HL-60 (cell line): ENCODE measurements at regions not wholly inside any gene's neighbourhood (a gene's known extent, or its start where the extent isn't known, plus 50 kb on each side); places are given as distances from the start of the nearest gene placed in this dataset.

Source experiments
- DNase-seq, 2 experiments: peaks; one replicate each; pipeline ENCODE4 v3.0.0-alpha.2; 2010 to 2020; ENCODE audit warnings: low read depth in 1 of 2, low spot score in 1 of 2
- H3K27ac ChIP-seq: fragments of 250-450 bp; sonication (Bioruptor Pico); replicated peaks from 2 replicates; pipeline ENCODE4 v1.5.1; 2020; ENCODE audit warnings: mild to moderate bottlenecking, moderate library complexity
- H3K27me3 ChIP-seq: fragments of 250-450 bp; sonication (Bioruptor Pico); 2 replicates; pipeline ENCODE4 v1.5.1; 2021; ENCODE audit warnings: mild to moderate bottlenecking, moderate library complexity; ENCODE audit not compliant: insufficient read depth, poor library complexity, severe bottlenecking
- H3K4me3 ChIP-seq: replicated peaks from 2 replicates; pipeline ENCODE4 v1.5.1; 2011; ENCODE audit warnings: mild to moderate bottlenecking, control low read depth, low read length; ENCODE audit not compliant: insufficient read depth
- GABPA ChIP-seq: IDR thresholded peaks from 2 replicates; pipeline ENCODE4 v1.6.1; 2012; ENCODE audit warnings: low read depth
- POLR2AphosphoS5 ChIP-seq: IDR thresholded peaks from 2 replicates; pipeline ENCODE4 v1.6.1; 2012; ENCODE audit warnings: low read depth
- SPI1 ChIP-seq: IDR thresholded peaks from 2 replicates; pipeline ENCODE4 v1.6.1; 2012; ENCODE audit warnings: low read depth, mild to moderate bottlenecking, borderline replicate concordance
- TF ChIP-seq, protein P1 (sequence below): IDR thresholded peaks from 2 replicates; pipeline ENCODE4 v1.6.1; 2012; ENCODE audit warnings: low read depth; ENCODE audit not compliant: insufficient replicate concordance
- TF ChIP-seq, protein P2 (sequence below): IDR thresholded peaks from one replicate; pipeline ENCODE4 v1.5.1; 2011; ENCODE audit warnings: low read length, control low read depth, inconsistent platforms; ENCODE audit not compliant: insufficient read depth

DNA sequence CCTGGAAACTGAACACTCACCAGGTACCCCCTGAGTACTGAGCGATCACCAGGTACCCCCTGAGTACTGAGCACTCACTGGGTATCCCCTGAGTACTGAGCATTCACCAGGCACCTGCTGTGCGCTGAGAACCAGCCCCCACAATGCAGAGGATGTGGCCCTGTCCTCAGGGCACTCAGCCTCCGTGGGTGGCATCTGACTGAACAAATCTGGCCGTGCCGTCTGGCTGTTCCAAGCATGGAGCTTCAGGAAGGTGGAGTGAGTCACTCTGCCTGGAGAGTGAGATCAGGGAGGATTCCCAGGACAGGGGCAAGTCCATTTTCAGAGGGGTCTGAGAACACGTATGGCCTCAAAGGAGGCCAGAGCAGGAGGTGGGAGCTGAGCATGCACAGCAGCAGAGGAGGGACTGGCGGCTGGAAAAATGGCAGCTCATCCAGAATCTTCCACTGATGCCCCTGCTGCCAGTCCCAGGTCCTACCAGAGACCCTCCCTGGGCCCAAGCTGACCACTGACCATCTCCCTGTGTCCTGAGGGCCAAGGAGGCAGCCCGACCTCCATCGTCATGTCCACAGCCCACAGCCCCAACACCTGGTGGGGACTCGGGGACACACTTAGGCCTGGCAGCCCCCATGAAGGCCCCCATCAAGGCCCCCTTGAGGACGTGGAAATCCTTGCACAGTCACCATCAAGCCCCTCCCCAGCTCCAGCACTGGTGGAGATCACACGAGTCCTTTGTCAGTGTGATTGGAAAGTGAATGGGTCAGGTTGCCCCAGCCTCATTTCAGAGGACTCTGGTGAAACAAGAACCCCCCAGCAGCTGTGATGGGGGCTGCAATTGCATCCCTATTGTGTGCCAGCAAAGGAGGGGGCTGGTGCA lies 94.1 kb downstream of the HMX1 start:
- TF ChIP-seq SPI1 (no peak), GABPA (no peak), POLR2AphosphoS5 (no peak)
- TF ChIP-seq, protein P1, sequence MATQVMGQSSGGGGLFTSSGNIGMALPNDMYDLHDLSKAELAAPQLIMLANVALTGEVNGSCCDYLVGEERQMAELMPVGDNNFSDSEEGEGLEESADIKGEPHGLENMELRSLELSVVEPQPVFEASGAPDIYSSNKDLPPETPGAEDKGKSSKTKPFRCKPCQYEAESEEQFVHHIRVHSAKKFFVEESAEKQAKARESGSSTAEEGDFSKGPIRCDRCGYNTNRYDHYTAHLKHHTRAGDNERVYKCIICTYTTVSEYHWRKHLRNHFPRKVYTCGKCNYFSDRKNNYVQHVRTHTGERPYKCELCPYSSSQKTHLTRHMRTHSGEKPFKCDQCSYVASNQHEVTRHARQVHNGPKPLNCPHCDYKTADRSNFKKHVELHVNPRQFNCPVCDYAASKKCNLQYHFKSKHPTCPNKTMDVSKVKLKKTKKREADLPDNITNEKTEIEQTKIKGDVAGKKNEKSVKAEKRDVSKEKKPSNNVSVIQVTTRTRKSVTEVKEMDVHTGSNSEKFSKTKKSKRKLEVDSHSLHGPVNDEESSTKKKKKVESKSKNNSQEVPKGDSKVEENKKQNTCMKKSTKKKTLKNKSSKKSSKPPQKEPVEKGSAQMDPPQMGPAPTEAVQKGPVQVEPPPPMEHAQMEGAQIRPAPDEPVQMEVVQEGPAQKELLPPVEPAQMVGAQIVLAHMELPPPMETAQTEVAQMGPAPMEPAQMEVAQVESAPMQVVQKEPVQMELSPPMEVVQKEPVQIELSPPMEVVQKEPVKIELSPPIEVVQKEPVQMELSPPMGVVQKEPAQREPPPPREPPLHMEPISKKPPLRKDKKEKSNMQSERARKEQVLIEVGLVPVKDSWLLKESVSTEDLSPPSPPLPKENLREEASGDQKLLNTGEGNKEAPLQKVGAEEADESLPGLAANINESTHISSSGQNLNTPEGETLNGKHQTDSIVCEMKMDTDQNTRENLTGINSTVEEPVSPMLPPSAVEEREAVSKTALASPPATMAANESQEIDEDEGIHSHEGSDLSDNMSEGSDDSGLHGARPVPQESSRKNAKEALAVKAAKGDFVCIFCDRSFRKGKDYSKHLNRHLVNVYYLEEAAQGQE: no peak
- TF ChIP-seq, protein P2, sequence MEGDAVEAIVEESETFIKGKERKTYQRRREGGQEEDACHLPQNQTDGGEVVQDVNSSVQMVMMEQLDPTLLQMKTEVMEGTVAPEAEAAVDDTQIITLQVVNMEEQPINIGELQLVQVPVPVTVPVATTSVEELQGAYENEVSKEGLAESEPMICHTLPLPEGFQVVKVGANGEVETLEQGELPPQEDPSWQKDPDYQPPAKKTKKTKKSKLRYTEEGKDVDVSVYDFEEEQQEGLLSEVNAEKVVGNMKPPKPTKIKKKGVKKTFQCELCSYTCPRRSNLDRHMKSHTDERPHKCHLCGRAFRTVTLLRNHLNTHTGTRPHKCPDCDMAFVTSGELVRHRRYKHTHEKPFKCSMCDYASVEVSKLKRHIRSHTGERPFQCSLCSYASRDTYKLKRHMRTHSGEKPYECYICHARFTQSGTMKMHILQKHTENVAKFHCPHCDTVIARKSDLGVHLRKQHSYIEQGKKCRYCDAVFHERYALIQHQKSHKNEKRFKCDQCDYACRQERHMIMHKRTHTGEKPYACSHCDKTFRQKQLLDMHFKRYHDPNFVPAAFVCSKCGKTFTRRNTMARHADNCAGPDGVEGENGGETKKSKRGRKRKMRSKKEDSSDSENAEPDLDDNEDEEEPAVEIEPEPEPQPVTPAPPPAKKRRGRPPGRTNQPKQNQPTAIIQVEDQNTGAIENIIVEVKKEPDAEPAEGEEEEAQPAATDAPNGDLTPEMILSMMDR: no peak

DNA sequence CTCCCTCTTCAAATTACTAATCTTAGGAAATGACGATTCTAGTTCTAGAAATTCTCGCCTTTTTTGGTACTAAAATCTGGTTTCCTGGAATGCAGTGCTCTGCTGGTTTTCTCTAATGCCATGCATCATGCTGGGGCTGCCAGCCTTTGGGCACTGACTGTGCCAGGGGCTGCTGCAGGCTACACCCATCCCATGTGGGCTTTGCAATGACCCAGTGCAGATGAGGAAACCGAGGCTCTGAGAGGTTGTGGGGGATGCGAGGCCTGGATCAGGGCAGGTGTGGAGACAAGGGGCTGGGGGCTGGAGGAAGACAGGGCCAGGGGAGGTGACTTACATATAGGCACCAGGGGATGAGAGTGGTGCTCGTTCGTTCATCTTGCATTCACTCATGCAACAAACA lies 95.3 kb downstream of the HMX1 start:
- TF ChIP-seq, protein P2: no peak
- no peak for TF ChIP-seq POLR2AphosphoS5
- TF ChIP-seq SPI1: no peak
- TF ChIP-seq GABPA: no peak
- TF ChIP-seq, protein P1: no peak
- no peak for DNase-seq
- Histone ChIP-seq H3K27me3 (no peaks in the 10 kb centered on the region), H3K4me3 (no peak overlapping the region), H3K27ac (no peak overlapping the region)

More for the DNA sequence above, 94.1 kb downstream of the HMX1 start:
- Histone ChIP-seq H3K4me3 (no peak overlapping the region), H3K27me3 (no peaks in the 10 kb centered on the region), H3K27ac (no peak overlapping the region)
- no peak for DNase-seq

DNA sequence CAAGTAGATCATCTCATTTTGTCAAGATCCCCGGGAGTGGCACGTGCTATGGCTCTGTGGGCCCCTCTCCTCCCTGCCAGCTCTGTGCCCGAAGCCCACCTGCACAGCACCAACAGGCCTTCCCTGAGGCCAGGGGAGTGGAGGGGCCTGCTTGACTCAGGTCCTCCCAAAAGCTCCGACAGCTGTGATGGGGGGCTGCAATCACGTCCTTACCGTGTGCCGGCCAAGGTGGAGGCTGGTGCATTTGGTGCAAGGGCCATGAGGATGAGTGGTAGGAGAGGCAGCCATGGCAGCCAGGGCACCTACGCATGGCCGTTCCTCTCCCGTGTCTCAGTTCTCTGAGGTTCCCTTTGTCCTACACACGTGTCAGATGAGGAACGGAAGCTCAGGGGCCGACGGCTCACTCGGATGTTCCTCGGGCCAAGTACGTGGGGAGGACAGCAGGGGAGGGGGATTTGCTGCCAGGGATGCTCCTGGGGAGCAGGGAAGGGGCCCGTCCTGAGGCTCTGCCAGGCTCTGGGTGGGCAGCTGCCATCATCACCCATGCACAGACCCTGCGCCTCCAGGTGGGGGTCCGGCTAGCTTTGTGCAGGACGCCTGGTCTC lies 95.8 kb downstream of the HMX1 start:
- no peak overlapping the region for H3K4me3 ChIP-seq
- H3K27ac ChIP-seq: no peak overlapping the region
- no peak for DNase-seq
- H3K27me3 ChIP-seq: no peaks in the 10 kb centered on the region
- TF ChIP-seq SPI1 (no peak), POLR2AphosphoS5 (no peak), GABPA (no peak)
- TF ChIP-seq, protein P2: no peak
